Activated CD4-positive, alpha-beta T cell treated with anti-CD3 and anti-CD28 coated beads, Interleukin-2, amount 10 ng/mL, durations not matched to agents 7 days and 5 days (primary cell): ENCODE measurements at regions not wholly inside any gene's neighbourhood (a gene's known extent, or its start where the extent isn't known, plus 50 kb on each side); places are given as distances from the start of the nearest gene placed in this dataset.
"Not testable (repeated sequence)": the region's sequence is repeated elsewhere in the genome, so short reads cannot be mapped to it uniquely, and the experiment has no call there.

Source experiments
- CTCF ChIA-PET: fragments of 350-600 bp; sonication (Branson Sonifier 250); formaldehyde crosslinking; loops from one replicate; lab custom pipeline; 2021; ENCODE audit warnings: antibody characterized with exemption; lab: Charles Lee
- POLR2A ChIA-PET: fragments of 350-600 bp; sonication (Branson Sonifier 250); formaldehyde crosslinking; loops from one replicate; lab custom pipeline; 2021; ENCODE audit warnings: antibody characterized with exemption; lab: Charles Lee
- DNase-seq: peaks from one replicate; pipeline ENCODE4 v3.0.0-alpha.2; 2020
- H3K27ac Mint-ChIP-seq: one replicate; pipeline ENCODE4 v1.8.0; 2021; ENCODE audit warnings: mild to moderate bottlenecking, moderate library complexity, mixed read lengths
- H3K27me3 Mint-ChIP-seq: one replicate; pipeline ENCODE4 v1.8.0; 2021; ENCODE audit warnings: mixed read lengths
- H3K36me3 Mint-ChIP-seq: one replicate; pipeline ENCODE4 v1.8.0; 2021; ENCODE audit warnings: low read depth, mixed read lengths
- H3K4me1 Mint-ChIP-seq: one replicate; pipeline ENCODE4 v1.8.0; 2021; ENCODE audit warnings: mixed read lengths
- H3K4me3 Mint-ChIP-seq: one replicate; pipeline ENCODE4 v1.8.0; 2021; ENCODE audit warnings: mild to moderate bottlenecking, moderate library complexity, mixed read lengths
- H3K9me3 Mint-ChIP-seq: one replicate; pipeline ENCODE4 v1.8.0; 2021; ENCODE audit warnings: mixed read lengths

GRCh38 chr4:163236389-163236788 lies 69.7 kb upstream of the NAF1 start:
- POLR2A ChIA-PET, H3K4me3 Mint-ChIP-seq, H3K36me3 Mint-ChIP-seq, CTCF ChIA-PET, H3K27me3 Mint-ChIP-seq, H3K4me1 Mint-ChIP-seq, H3K27ac Mint-ChIP-seq, DNase-seq, H3K9me3 Mint-ChIP-seq: not testable (repeated sequence)

- Mint-ChIP-seq H3K27me3 (no peaks in the 10 kb centered on the region), H3K36me3 (no peaks in the 10 kb centered on the region), H3K4me3 (no peak overlapping the region), H3K27ac (no peak overlapping the region), H3K4me1 (no peaks in the 10 kb centered on the region), H3K9me3 (no peaks in the 10 kb centered on the region)
- no peak for DNase-seq
- POLR2A ChIA-PET, result no interaction called here
- CTCF ChIA-PET, result no interaction called here
These were observed 66.6 kb upstream of the NAF1 start for GRCh38 chr4:163233321-163233720.

GRCh38 chr4:163228648-163229047 lies 62.0 kb upstream of the NAF1 start:
- Mint-ChIP-seq H3K27ac (no peak overlapping the region), H3K36me3 (no peaks in the 10 kb centered on the region), H3K27me3 (no peaks in the 10 kb centered on the region), H3K9me3 (peaks cover 2% of the 10 kb centered on the region), H3K4me1 (no peaks in the 10 kb centered on the region), H3K4me3 (no peak overlapping the region)
- no peak for DNase-seq
- POLR2A ChIA-PET, result no interaction called here
- CTCF ChIA-PET, result no interaction called here

GRCh38 chr4:163221467-163221866 lies 54.8 kb upstream of the NAF1 start:
- DNase-seq, result no peak
- ChIA-PET POLR2A (no interaction called here), CTCF (no interaction called here)
- Mint-ChIP-seq H3K4me3 (no peak overlapping the region), H3K27me3 (no peaks in the 10 kb centered on the region), H3K4me1 (no peaks in the 10 kb centered on the region), H3K27ac (no peak overlapping the region), H3K9me3 (no peaks in the 10 kb centered on the region), H3K36me3 (no peaks in the 10 kb centered on the region)

- no peaks in the 10 kb centered on the region for H3K9me3 Mint-ChIP-seq
- no peak overlapping the region for H3K4me3 Mint-ChIP-seq
- no peaks in the 10 kb centered on the region for H3K27me3 Mint-ChIP-seq
- H3K27ac Mint-ChIP-seq, result no peak overlapping the region
- ChIA-PET POLR2A (no interaction called here), CTCF (no interaction called here)
- DNase-seq, result no peak
- no peaks in the 10 kb centered on the region for H3K4me1 Mint-ChIP-seq
- no peaks in the 10 kb centered on the region for H3K36me3 Mint-ChIP-seq
These were observed 50.8 kb upstream of the NAF1 start for GRCh38 chr4:163217505-163217904.
